ENCODE measurements at regions not wholly inside any gene's neighbourhood (a gene's known extent, or its start where the extent isn't known, plus 50 kb on each side); places are given as distances from the start of the nearest gene placed in this dataset.
A peak's percentile ranks its signal among the peaks of the same experiment; 100 is the strongest.
"Not testable (repeated sequence)": the region's sequence is repeated elsewhere in the genome, so short reads cannot be mapped to it uniquely, and the experiment has no call there.

DNA sequence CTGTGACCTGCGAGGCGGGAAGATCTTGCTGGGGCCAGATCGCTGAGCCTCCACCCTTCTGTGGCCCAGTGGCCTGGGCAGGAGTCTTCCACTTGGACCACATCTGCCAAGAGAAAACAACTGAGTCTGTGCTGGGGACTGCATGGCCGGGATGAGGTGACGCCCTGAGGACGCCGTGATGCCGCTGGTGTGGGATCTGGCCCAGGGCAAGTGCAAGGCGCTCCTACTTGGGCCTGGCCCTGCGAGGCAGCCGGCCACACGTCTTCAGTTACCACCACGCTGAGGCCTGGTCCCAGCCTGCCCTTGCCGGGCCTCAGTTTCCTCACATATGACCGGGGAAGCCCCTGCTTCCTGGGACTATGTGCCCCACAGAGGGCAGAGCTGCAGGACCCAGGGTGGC lies 133.4 kb downstream of the SLC25A46 start:
- no peak for DNase-seq

DNA sequence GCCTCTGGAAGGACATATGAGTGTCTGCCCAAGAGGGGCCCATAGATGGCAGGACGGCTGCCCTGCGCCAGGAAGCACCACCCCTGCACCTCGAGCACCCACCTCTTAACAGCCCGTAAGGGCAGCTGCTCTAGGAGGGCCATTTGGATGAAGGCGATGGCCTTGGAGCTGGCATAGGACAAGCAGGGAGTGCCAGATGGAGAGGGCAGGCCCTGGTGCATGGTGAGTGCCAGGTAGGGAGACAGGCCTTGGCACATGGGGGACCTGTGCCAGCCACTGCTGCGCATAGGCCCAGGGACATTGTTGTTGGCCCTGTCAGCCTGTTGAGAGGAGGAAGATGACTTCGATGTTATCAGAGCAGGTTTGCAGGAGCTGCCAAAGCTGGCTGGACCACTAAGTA lies 134.2 kb downstream of the SLC25A46 start:
- no peak for DNase-seq

DNA sequence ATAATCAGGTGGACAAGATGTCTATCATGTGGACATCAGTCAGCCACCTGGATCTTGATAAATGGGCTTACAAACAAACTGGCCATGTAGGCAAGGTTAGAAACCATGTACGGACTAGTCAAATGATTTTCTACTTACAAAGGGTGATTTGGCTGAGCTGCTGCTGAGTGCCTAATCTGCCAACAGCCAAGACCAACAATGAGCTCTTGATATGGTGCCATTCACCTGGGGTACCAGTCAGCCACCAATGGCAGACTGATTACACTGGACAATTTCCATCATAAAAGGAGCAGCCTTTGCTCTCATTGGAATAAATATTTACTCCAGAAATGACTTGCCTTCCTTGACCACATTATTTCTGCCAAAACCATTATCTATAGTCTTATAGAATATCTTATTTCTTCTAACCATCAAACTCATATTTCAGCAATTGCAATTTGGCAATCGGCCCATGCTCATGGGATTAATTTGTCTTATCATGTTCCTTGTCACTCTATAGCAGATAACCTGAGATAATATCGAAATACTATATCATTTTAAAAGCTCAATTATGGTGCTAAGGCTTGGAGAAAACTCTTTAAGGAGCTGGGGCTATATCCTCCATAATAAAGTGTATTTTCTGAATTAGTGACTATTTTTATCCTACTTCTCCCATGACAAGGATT lies 135.1 kb downstream of the SLC25A46 start:
- no peak for DNase-seq

DNA sequence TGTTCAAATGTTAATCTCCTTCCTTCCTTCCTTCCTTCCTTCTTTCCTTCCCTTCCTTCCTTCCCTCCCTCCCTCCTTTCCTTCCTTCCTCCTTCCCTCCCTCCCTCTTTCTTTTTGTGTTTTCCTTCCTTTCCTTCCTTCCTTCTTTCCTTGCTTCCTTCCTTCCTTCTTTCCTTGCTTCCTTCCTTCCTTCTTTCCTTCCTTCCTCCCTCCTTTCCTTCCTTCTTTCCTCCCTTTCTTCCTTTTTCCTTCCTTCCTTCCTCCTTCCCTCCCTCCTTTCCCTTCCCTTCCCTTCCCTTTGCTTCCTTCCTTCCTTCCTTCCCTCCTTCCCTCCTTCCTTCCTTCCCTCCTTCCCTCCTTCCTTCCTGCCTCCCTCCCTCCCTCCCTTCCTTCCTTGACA lies 136.3 kb downstream of the SLC25A46 start:
- not testable (repeated sequence) for DNase-seq

- no peak for DNase-seq
These were observed 139.3 kb downstream of the SLC25A46 start for GRCh38 chr5:110878115-110878514.

DNA sequence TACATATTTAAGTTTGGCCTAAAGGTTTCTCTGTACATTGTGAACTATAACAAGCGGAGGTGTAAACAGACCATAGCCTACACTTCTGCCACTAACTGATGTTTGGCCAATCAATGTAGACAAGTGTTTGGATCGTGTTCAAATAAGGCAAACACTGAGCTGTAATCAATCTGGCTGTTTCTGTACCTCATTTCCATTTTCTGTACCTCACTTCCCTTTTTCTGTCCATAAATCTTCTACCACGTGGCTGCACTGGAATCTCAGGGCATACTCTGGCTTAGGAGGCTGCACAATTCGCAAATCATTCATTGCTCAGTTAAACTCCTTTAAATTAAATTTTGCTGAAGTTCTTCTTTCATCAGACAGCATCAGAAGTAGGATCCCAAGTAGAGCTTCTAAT lies 140.9 kb downstream of the SLC25A46 start:
- peak; percentile 7 for DNase-seq

GRCh38 chr5:110880413-110880812 lies 141.6 kb downstream of the SLC25A46 start:
- no peak for DNase-seq

- DNase-seq: no peak
These were observed 145.2 kb downstream of the SLC25A46 start for GRCh38 chr5:110884005-110884404.

DNA sequence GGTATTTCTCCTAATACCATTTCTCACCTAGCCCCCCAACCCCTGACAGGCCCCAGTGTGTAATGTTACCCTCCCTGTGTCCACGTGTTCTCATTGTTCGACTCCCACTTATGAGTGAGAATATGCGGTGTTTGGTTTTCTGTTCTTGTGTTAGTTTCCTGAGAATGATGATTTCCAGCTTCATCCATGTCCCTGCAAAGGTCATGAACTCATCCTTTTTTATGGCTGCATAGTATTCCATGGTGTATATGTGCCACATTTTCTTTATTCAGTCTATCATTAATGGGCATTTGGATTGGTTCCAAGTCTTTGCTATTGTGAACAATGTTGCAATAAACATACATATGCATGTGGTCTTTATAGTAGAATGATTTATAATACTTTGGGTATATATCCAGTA lies 148.4 kb downstream of the SLC25A46 start:
- DNase-seq: not testable (repeated sequence)

- DNase-seq: not testable (repeated sequence)
These were observed 155.2 kb downstream of the SLC25A46 start for GRCh38 chr5:110893854-110894483.

- DNase-seq: no peak
These were observed 156.0 kb downstream of the SLC25A46 start for GRCh38 chr5:110894805-110895204.

DNA sequence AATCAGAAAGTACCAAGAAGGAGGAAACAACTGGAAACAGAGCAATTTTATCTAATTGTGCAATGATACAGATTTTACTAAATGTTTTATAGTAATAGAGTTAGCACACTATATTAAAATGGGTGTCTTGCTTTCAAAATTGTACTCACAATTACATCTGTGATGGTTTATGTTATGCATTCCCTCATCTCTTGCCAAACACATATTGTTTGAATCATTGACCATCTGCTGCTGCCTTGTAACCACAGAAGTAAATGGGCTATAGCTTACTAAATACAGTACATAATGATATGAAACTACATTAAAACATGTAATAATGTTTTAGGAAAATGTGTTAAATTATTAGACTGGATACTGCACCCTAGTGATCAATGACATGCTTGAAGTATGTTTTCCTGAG lies 158.1 kb downstream of the SLC25A46 start:
- no peak for DNase-seq

DNA sequence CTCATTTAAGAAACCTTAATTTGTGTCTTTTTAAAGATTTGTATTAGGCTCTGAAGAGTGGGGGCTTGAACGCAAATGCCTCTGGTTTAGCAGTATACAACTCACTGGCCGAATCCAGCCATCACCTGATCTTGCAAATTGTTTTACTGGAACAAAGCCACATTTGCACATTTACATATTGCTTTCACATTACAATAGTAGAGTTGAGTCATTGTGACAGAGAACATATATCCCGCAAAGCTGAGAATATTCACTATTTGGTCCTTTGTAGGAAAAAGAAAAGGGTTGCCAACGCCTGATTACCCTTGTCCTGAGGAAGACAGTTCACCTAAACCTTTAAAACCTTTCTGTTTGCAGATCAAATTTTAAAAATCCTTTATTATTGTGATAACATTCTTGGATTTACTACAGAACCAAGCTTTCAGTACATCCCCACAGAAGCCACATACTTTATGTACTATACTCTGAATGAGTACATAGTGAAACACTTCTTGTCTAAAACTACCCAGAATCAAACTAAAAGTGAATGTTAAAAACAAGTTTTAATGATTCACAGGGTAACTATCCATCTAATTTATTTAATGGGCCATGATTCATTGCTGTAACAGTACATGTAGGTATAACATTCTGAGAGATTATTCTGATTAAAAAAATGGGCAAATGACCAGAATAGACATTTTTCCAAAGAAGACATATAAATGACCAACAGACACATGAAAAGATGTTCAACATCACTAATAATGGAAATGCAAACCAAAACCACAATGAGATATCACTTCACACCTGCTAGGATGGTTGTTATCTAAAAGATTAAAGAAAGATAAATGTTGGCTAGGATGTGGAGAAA lies 161.0 kb downstream of the SLC25A46 start:
- no peak for DNase-seq

DNA sequence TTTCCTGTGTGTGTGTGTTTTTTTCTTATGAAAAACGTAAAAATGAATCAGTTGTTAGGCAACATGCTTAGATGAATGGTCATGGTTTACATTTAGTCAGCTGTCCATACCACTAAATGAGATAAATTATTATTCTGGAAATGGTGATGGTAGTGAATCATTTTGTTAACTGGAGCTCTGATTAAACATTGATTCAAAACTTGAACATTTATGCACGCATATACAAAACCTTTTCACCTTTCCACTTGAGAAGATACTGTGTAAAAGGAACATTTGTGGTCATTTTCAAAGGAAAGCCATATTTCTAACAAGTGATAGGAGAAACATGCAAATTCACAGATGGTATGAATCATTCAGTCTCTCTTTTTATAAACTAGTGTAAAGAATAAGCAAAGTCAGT lies 162.0 kb downstream of the SLC25A46 start:
- no peak for DNase-seq

GRCh38 chr5:110903966-110904365 lies 165.2 kb downstream of the SLC25A46 start:
- DNase-seq: no peak

- no peak for DNase-seq
These were observed 162.7 kb upstream of the TSLP start for GRCh38 chr5:110908848-110909247.

GRCh38 chr5:110909415-110909814 lies 162.1 kb upstream of the TSLP start:
- DNase-seq: peak; percentile 6

GRCh38 chr5:110909950-110910349 lies 161.6 kb upstream of the TSLP start:
- no peak for DNase-seq

GRCh38 chr5:110913221-110913620 lies 158.3 kb upstream of the TSLP start:
- DNase-seq: no peak

DNA sequence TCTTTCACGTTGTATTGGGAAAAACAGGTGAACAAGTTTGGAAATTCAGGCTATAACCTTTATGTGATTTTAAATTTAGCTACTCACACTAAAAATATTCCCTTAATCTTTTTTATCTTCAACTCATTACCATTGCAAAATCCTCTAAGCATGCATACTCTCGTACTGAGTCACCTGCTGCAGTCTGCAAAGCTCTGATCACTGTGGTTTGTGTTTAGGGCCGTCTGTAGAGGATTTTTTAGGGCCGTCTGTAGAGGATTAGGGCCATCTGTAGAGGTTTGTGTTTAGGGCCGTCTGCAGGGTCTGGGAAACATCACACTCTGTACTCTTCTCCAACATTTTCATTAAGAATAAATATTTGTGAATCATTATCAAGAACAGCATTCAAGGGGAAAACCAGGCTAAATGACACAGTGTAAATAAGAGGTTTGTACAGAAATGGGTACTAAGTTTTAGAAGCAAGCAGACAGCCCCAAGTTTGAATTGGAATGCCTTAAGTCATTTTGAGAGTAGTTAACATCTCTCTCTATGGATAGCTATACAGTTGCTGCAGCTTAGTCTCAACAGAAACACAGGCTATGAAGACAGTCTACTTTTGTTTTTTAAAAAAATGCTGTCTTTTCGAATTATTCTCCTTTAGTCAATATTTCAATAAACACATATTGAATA lies 155.0 kb upstream of the TSLP start:
- DNase-seq: peak; percentile 26

- no peak for DNase-seq
These were observed 154.2 kb upstream of the TSLP start for GRCh38 chr5:110917161-110917875.

DNA sequence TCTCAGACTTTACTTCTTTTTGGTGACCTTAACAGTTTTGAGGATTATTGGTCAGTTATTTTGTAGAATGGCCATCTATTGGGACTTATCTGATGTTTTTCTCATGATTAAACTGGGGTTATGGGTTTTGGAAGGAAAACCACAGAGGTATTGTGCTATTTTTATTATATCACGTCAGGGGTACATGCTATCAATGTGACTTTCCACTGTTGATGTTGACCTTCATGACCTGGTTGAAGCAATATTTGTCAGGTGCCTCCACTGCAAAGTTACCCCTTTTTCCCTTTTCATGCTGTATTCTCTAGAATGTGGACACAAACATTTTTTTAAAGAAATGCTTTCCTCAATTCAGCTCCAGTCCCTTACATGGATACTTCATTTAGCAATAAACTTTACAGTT lies 152.8 kb upstream of the TSLP start:
- DNase-seq: no peak

DNA sequence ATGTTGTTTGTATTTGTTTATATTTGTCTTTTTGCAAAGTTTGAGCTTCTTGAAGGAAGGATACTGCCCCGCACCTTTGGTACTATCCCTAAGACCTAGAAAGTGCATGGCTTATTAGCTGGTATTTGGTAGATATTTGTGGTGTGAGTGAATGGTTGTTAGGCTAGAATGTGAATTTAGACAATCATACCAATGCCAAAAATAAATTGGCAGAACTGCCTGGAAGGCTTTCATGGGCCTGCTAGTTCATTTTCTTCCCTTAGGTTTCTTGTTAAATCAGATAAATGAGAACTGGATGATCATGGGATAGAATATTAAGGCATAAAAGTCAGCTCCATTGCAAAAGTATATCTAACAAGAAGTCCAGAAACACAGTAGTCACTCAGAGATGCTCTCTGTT lies 147.5 kb upstream of the TSLP start:
- DNase-seq: no peak
